ENCODE measurements at regions not wholly inside any gene's neighbourhood (a gene's known extent, or its start where the extent isn't known, plus 50 kb on each side); places are given as distances from the start of the nearest gene placed in this dataset.

DNA sequence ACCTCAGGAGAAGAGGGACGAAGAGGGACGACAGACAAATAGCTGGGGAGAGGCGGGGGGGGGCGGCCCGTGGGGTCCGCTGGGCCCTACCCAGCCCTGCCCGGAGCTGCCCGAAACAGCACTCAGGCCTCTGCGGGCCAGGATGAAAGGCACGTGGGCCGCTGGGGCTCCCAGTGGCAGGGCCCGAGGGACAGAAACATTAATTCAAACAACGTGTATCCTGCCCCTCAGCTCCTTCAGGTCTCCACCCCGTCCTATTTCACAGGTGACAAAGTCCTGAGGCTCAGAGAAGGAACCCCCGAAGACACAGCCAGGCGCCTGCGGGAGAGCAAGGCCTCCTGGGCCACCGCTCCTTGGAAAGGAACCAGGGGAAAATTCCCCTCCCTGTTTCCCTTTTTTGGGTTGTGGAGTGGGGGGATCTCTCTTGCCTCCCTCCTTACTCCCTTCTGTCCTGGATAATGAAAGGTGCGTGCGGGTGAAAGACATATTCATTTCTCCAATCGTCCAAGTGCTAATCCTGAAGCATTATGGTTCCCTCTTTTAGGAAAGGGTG lies 93.3 kb downstream of the RNASET2 start:
- no peak for TF ChIP-seq EZH2phosphoT487 (IDR thresholded peaks at IDR 0.05; ENCODE audit: insufficient read depth, low read depth)
- TF ChIP-seq EZH2 (IDR thresholded peaks at IDR 0.05; ENCODE audit: insufficient read depth, poor library complexity, severe bottlenecking): no peak
